ENCODE measurements at regions not wholly inside any gene's neighbourhood (a gene's known extent, or its start where the extent isn't known, plus 50 kb on each side); places are given as distances from the start of the nearest gene placed in this dataset.
"Not testable (repeated sequence)": the region's sequence is repeated elsewhere in the genome, so short reads cannot be mapped to it uniquely, and the experiment has no call there.

DNA sequence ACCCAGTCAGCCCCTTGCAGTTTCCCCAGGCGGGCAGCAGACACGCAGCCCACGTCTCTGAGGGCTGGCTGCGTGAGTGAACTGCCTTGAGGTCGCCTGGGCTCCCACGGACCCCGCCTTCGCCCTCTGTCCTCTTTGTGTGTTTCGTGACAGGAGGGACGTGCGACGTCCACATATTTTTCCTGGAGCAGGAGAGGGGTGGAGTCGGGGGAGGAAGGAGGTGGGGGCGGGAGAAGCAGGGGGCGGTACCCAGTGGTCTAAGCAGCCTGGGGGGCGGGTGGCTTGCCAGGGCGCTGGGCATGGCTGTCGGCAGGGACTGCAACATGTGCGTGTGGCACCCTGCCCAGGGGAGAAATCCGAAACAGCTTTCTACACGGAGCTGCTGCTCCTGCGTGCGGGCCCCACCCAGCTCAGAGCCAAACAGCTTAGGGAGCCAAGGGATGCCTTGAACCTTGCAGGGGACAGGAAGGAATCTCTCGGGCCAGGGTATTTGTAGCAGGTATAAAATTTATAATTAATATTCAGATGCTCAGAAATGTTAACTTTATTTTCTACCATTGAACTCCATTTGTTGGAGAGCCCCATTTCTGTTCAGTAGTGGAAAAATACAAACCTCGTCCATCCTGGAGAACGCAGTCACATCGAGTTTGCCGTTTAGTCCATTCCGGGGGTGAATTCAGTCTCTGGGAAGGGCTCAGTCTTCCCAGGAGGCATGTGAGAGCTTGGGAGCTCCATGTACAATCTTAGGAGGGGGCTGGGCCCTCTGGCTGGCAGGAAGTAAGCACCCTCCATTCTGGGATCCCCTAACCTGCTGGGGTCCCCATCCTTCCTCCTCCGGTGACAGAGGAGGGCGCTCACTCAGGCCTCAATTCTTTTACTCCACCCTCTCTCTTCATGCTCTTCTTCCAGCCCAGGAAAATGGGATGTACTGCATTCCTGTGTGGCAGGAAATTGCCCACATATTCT lies 79.1 kb upstream of the MEF2A start:
- no peak for DNase-seq

DNA sequence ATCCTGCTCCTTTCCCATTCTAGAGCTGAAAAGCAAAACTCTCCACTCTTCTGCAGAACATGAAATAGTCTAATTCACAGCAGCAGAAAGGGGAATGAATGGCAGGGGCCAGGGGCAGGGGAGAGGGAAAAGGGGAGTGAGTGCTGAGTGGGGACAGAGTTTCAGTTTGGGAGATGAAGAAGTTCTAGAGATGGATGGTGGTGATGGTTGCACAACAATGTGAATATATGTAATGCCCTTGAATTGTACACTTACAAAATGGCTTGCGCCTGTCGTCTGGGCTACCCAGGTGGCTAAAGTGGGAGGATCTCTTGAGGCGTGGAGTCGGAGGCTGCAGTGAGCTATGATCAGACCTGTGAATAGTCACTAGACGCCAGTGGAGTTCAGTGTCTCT lies 78.5 kb upstream of the MEF2A start:
- no peak for DNase-seq

DNA sequence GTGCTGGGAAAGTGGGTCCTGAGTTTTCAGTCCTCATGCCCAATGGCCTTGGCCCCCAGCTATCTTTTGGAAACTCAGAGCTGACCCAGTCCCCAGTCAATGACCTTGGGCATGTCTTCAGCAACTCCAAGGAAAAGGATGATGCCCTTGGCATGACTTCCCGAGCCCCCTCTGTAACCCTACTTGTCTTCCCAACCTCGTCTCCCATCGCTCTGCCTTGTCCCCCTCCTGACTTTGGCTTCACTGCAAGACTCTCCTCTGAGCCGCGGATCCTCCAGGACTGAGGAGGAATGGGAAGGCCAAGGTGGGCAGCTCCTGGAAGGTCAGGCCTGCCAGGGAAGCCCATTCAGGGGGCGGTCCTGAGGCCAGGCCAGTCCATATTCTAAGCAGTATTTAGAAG lies 73.5 kb upstream of the MEF2A start:
- DNase-seq, result no peak

- no peak for DNase-seq
Measured at GRCh38 chr15:99492716-99493115, 73.1 kb upstream of the MEF2A start.

DNA sequence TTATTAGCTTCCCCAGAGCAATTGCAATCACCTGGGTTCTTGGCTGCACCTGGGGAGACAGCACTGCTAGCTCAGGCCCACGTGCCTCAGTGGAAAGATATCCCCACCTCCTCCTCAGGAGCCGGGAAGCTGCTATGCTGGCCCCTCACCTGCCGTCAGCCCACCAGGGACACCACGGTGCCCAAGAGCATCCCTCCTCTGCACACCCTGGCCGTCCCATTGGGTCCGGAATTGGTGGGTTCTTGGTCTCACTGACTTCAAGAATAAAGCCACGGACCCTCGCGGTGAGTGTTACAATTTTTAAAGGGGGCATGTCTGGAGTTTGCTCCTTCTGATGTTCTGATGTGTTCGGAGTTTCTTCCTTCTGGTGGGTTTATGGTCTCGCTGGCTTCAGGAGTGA lies 72.3 kb upstream of the MEF2A start:
- DNase-seq, result no peak

GRCh38 chr15:99494536-99495233 lies 71.1 kb upstream of the MEF2A start:
- not testable (repeated sequence) for DNase-seq

- no peak for DNase-seq
Measured at GRCh38 chr15:99495430-99496301, 70.1 kb upstream of the MEF2A start.

DNA sequence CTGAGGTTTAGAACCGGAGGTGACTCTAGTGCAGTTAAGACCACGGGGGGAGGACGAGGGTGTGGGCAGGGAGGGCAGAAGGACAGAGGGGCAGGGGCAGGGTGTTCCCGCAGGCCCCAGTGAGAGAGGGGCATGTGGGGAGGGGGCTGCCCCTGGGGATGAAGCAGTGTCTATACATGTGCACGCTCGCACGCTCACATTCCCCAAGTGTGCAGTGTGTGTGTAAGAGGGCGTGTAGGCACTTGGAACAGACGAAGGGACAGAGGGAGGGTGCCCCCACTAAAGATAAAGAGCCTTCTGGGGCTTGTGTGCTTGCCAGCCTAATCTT lies 69.5 kb upstream of the MEF2A start:
- DNase-seq, result no peak

DNA sequence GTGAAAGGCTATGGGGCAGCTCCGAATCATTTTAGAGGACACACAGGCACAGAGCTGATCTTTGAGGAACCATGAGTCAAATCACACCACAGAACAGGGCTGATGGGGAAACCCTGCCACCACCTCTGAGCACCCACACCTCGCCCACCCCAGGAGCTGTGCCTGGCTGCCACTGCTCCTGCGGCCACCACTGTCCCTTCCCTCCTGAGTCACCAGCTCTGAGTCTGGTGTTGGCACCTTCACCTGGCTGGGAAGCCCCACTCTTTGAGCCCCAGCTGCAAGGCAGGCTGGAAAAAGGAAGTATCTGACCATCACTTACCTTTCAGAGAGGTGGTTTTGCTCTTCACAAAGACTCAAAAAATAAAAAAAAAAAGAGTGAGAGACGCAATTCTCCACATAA lies 63.6 kb upstream of the MEF2A start:
- DNase-seq, result no peak

DNA sequence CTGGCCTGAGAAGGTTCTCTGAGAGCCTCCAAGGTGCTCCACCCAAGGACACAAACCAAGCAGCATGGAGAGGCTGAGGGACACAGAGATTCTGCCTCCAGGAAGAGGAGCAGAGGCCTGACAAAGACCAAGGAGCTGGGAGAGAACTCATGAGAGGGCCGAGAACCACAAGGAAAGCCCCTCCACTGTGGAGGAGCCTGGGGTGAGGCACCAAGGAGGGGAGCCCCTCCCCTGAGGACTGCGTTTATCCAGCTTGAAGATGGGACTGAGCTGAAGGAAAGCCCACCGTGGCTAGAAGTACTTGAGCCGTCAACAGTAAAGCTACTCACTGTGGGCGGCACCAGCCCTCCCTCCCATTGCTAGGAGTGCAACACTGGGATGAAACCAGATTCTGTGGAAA lies 63.1 kb upstream of the MEF2A start:
- no peak for DNase-seq

DNA sequence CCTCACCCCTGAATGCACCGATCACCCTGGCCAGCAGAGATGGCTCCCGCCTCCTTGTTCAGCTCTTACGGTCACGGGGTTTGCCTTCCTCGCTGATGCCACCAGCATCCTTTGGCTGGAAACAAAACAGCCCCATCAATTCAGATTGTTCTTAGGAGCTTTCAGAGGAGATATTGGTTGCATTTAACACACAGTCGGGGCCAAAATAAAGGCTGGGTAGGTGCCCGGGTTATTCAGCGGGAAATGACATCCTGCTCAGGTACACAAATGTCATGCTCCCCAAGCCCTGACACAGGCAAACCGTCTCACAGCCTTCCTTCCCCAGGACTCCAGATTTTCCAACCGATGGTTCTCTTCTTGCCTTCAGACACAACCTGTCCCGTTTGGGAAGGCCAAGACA lies 62.4 kb upstream of the MEF2A start:
- no peak for DNase-seq

DNA sequence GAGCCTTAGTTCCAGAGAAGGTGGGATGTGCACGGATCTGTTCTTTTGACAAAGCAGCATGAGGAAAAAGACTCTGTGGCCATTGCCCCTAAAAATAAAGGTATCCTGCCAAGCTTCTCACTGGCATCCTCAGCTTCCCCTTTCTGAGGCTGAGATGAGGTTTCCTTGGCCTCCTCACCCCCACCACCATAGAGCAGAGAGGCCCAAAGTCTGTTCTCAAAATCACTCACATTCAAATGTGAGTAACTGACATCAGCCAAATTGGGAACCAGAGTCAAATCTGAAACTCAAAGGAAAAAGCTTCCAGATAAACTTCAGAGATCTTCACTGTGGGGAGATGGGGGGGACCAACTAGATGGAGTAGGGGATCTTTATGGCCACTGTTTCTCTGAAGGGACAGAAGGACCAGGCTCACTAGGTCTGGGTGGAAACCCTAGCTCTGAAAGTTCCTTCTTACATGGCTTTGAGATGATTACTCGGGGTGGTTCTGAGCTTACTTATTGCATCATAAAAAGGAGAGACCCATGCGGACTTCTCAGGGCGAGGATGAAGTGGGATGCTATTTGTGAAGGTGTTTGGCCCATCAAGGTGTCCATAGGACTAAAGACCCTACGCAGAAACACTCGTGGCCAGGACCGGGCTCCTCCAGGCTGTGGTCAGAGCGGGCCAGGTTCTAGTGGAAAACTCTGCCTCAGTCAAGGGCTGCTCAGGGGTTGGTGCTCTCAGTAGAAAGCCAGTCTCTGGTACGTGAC lies 61.5 kb upstream of the MEF2A start:
- DNase-seq, result no peak

DNA sequence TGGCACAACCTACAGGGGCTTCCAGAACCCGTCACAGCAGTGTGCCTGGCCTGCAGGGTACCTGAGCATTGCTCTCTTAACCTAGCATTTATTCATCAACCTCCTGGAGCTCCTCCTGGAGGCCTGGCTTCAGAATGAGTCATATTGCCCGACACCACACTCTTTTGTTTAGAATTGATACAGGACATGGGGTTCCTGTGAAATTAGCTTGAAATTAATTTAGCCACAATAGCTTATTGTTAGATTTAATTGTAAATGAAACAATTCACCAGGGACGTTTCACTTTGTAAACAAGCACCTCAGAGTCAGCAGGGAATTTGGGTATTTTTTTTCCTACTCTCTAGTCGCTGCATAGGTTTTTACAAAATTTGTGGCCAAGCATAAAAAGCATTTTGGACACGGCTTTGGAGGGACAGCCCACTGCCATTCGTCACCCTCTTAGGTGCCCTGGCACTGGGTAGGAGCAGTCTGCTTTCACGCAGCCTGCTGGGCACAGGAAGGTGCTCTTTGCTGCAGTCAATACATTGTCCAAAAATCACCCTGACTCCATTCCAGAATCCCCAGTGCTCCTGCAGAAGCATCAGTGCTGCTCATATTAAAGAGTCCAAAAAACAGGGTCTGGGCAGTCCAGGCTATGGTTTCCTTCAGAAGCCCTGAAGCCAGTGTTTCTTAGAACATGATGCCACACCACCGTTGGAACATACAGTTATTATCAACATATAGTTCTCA lies 60.8 kb upstream of the MEF2A start:
- DNase-seq, result no peak

DNA sequence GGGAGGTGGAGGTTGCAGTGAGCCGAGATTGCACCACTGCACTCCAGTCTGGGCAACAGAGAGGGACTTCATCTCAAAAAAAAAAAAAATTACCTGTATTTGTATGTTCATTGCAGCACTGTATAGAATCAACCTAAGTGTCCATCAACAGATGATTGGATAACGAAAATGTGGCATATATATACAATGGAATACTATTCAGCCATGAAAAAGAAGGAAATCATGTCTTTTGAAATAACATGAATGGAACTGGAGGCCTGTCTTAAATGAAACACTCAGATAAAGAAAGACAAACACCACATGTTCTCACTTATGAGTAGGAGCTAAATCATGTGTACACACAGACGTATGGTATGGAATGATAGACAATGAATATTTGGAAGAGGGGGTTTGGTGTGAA lies 59.4 kb upstream of the MEF2A start:
- no peak for DNase-seq

DNA sequence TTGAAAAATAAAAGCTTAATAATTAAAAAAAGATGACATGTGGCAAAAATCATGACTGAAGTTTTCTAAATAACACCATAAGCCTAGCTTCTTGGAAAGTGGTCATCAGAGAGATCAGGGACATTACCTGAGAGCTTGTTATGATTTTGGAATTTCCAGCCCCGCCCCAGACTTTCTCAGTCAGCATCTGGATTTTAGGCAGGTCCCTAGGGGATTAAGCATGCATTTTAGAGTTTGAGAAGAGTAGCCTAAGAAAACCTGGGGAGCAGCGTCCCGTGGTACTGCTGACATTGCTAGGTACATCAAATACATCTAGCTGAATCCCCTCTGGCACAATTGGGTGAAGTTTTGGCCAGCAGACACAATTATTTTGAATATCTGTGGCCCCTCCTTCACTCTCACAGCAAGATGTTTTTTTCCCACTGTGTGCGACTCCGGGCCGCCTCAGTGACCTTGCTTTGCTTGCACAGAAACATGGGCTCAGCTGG lies 58.7 kb upstream of the MEF2A start:
- no peak for DNase-seq

GRCh38 chr15:99507504-99508310 lies 58.1 kb upstream of the MEF2A start:
- DNase-seq, result no peak

DNA sequence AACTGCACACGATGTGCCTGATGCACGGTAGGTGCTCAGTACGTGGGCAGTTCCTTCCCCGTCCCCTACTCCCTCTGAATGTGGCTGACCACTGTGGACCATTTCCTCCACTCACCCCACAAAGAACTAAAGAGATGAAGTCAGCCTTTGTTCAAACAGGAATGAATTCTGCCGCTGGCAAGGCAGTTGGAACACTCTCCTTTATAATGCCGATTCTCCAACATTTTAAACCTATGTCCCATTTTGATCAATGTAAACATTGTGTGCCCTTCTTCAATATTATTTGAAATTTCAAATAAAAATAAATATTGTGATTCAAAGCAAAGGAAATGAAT lies 57.5 kb upstream of the MEF2A start:
- no peak for DNase-seq

DNA sequence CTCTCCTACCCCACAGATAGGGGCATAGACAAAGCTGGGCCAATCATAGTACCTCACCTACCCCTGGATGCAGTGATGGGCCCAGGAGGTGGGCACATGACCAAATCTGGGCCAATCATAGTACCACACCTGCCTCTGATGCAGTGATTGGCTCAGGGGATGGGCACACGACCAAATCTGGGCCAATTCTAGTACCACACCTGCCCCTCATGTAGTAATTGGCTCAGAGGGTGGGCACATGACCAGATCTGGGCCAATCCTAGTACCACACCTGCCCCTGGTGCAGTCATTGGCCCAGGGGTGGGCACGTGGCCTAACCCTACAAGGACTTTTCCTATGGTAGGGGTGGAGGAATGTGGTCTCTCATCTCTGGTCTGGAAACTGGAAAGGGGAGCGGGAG lies 56.9 kb upstream of the MEF2A start:
- no peak for DNase-seq

DNA sequence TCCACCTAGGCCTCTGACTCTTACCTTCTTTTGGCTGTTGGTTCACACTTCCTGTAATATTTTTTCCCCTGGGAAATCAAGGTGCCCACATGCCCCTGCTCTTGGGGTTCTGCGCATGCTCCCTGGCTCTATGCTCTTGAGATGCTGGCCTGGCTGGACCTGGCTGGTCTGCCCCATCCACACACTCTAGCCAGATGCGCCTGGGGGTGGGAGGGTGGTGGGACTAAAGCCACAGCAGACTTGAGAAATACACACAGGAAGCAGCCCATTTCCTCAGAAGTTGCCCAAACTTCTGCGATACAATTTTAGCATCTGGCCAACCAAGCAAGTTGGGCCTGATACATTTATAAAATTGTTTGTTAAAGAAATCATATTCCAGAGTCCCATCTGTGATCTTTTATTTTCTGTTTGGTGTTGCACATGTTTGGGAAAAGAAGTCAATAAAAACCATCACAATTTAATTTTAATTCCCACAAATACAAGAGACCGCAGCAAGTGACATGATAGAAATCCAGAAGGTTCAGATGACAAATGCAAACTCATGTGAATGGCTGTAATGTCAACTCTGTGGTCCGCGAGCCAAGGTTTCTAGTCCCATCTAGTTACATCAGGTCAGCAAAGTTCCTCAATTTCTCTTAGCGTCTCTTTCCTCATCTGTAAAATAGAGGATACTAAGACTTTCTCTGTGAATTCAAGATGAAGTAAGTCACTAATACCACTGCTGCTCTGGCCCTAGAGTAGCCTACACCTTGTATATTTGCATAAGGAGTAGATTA lies 55.9 kb upstream of the MEF2A start:
- no peak for DNase-seq

DNA sequence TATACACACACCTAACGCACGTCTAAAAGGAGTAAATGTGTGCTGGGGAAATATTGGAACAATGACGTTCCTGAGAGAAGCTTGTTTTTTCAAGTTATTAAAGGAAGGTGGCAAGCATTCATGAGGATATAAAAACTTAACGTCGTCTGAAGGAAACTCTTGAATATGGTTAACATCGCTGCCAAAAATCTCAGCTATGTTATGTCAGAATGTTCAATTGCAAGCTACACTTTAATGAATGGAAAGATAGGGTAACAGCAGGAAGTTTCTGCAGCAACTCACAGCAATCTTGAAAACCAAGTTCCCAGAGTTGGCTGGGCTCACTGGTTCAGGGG lies 54.3 kb upstream of the MEF2A start:
- no peak for DNase-seq

All from activated CD4-positive, alpha-beta T cell treated with anti-CD3 and anti-CD28 coated beads, Interleukin-2, amount 50 U/mL, for 4 hours (primary cell).